Erythroblast (primary cell): ENCODE measurements at regions not wholly inside any gene's neighbourhood (a gene's known extent, or its start where the extent isn't known, plus 50 kb on each side); places are given as distances from the start of the nearest gene placed in this dataset.

Source experiments
- GATA1 ChIP-seq: IDR thresholded peaks from 2 replicates; pipeline ENCODE4 v1.6.1; 2011; ENCODE audit warnings: low read depth, mild to moderate bottlenecking, control low read depth, low read length, moderate library complexity
- POLR2A ChIP-seq: IDR thresholded peaks from 2 replicates; pipeline ENCODE4 v1.6.1; 2011; ENCODE audit warnings: mild to moderate bottlenecking, low read length

- TF ChIP-seq POLR2A (no peak), GATA1 (no peak)
These were observed 241.3 kb downstream of the COX7B2 start for GRCh38 chr4:46667790-46668189.
